NT2/D1 (cell line): ENCODE measurements at regions not wholly inside any gene's neighbourhood (a gene's known extent, or its start where the extent isn't known, plus 50 kb on each side); places are given as distances from the start of the nearest gene placed in this dataset.

Source experiments
- YY1 ChIP-seq: IDR thresholded peaks from 2 replicates; pipeline ENCODE4 v1.6.1; 2011; ENCODE audit not compliant: insufficient read length, insufficient read depth
- ZNF274 ChIP-seq: IDR thresholded peaks from 2 replicates; pipeline ENCODE4 v1.6.1; 2011; ENCODE audit warnings: mild to moderate bottlenecking, low read depth, low read length

DNA sequence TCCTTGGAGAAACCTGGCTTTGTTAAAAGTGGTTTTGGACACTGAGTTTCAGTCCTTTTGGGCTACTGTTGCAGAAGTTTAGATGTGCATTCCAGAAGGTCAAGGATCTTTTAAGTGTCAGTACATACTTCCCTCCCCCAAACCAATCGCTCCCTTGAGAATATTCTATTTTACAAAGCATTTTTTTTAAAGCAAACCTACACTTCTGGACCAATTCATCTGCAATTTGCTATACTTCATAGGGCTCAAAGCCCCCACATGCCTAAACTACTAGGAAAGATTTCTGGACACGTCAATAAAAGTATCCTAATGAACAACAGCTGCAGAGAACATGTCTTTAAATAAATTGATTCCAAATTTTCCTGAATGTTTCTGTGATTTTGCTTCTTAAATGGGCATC is 157.6 kb downstream of the RDH14 start:
- TF ChIP-seq ZNF274 (no peak), YY1 (no peak)
